Fibroblast of the aortic adventitia (primary cell): ENCODE measurements at regions not wholly inside any gene's neighbourhood (a gene's known extent, or its start where the extent isn't known, plus 50 kb on each side); places are given as distances from the start of the nearest gene placed in this dataset.

Experiments
- DNase-seq: peaks from one replicate; pipeline ENCODE4 v3.0.0-alpha.2; 2010; ENCODE audit warnings: low read depth
- H3K4me3 ChIP-seq: 2 replicates; pipeline ENCODE4 v1.5.1; 2011; ENCODE audit warnings: low read depth, mild to moderate bottlenecking, control low read depth, low read length, moderate library complexity
- CTCF ChIP-seq: IDR thresholded peaks from 2 replicates; pipeline ENCODE4 v1.5.1; 2011; ENCODE audit warnings: mild to moderate bottlenecking, low read length, control low read depth, inconsistent platforms; ENCODE audit not compliant: insufficient read depth

GRCh38 chr10:10359263-10359662 lies 658.4 kb upstream of the CELF2 start:
- no peak for DNase-seq
- H3K4me3 ChIP-seq = no peak overlapping the region
- no peak for TF ChIP-seq CTCF

- TF ChIP-seq CTCF = no peak
- no peak overlapping the region for H3K4me3 ChIP-seq
- no peak for DNase-seq
Observed at GRCh38 chr10:10361301-10361885, 656.3 kb upstream of the CELF2 start.

GRCh38 chr10:10362800-10363199 lies 654.9 kb upstream of the CELF2 start:
- TF ChIP-seq CTCF = no peak
- H3K4me3 ChIP-seq = no peak overlapping the region
- no peak for DNase-seq

GRCh38 chr10:10363217-10363616 lies 654.5 kb upstream of the CELF2 start:
- no peak overlapping the region for H3K4me3 ChIP-seq
- DNase-seq = no peak
- no peak for TF ChIP-seq CTCF

GRCh38 chr10:10364902-10365301 lies 652.8 kb upstream of the CELF2 start:
- no peak overlapping the region for H3K4me3 ChIP-seq
- DNase-seq = no peak
- TF ChIP-seq CTCF = no peak

GRCh38 chr10:10365676-10366075 lies 652.0 kb upstream of the CELF2 start:
- H3K4me3 ChIP-seq = no peak overlapping the region
- TF ChIP-seq CTCF = no peak
- no peak for DNase-seq

GRCh38 chr10:10366836-10367235 lies 650.8 kb upstream of the CELF2 start:
- DNase-seq = no peak
- TF ChIP-seq CTCF = no peak
- H3K4me3 ChIP-seq = no peak overlapping the region
